ENCODE measurements at regions not wholly inside any gene's neighbourhood (a gene's known extent, or its start where the extent isn't known, plus 50 kb on each side); places are given as distances from the start of the nearest gene placed in this dataset.

- TF ChIP-seq, protein P1, sequence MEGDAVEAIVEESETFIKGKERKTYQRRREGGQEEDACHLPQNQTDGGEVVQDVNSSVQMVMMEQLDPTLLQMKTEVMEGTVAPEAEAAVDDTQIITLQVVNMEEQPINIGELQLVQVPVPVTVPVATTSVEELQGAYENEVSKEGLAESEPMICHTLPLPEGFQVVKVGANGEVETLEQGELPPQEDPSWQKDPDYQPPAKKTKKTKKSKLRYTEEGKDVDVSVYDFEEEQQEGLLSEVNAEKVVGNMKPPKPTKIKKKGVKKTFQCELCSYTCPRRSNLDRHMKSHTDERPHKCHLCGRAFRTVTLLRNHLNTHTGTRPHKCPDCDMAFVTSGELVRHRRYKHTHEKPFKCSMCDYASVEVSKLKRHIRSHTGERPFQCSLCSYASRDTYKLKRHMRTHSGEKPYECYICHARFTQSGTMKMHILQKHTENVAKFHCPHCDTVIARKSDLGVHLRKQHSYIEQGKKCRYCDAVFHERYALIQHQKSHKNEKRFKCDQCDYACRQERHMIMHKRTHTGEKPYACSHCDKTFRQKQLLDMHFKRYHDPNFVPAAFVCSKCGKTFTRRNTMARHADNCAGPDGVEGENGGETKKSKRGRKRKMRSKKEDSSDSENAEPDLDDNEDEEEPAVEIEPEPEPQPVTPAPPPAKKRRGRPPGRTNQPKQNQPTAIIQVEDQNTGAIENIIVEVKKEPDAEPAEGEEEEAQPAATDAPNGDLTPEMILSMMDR (IDR thresholded peaks at IDR 0.05): no peak
- TF ChIP-seq POLR2A (IDR thresholded peaks at IDR 0.05): no peak
- no peak for TF ChIP-seq POLR2AphosphoS5 (IDR thresholded peaks at IDR 0.05)
Observed at GRCh38 chr13:111462221-111462764, 141.9 kb downstream of the TEX29 start.

All from sigmoid colon (tissue), 4 donors.